CD4-positive, alpha-beta T cell treated with Interleukin-21 for 1 hour (primary cell): ENCODE measurements at regions not wholly inside any gene's neighbourhood (a gene's known extent, or its start where the extent isn't known, plus 50 kb on each side); places are given as distances from the start of the nearest gene placed in this dataset.

ENCODE experiments used
- DNase-seq: peaks from one replicate; pipeline ENCODE4 v3.0.0-alpha.2; 2020

DNA sequence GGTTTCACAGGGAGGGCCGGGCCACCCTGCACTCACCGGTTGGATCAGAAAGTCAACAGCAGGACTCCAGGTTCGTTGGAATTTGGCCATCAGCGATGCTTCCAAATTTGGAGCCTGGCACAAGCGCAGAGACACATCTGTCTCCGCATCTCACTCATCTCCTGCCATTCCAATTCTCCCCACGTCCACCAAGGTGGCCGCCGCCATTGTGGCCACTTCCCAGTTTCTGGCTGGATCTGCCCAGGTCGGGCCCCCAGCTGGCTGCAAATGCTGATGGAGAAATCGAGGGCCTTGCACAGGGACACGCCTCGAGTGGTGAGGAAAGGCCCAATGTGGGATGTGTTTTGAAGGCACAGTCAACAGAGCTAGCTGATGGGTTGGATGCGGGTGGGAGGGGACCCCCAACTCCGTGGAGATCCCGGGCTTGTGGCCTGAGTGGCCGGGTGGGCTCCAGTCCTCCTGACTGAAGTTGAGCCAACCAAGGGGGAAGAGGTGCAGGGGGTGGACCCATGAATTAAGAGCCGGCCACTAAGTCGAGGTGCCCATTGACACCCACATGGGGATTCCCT, 102.7 kb downstream of the CRYAA start:
- no peak for DNase-seq

DNA sequence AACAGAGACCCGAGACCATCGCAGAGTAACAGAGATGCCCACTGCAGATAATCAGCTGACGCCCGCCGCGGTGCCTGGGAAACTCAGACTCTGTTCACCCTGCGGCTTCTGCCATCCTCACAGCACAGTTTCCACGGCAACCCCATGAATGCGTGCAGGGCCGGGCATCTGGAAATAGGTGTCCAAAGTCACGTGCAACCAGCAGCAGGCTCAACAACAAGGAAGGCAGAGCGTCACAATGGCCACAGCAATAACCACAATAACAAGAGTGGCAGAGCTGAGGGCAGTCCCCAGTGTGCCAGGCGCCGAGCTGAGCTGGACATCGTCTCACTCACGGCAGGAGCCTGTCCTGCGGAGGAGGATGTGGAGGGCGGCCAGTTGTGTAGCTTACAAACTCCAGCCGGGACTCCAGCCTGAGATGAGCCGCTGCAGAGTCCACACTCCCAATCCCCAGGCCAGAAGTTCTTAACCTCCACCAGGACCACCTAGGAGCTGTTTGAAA, 102.0 kb downstream of the CRYAA start:
- no peak for DNase-seq

DNA sequence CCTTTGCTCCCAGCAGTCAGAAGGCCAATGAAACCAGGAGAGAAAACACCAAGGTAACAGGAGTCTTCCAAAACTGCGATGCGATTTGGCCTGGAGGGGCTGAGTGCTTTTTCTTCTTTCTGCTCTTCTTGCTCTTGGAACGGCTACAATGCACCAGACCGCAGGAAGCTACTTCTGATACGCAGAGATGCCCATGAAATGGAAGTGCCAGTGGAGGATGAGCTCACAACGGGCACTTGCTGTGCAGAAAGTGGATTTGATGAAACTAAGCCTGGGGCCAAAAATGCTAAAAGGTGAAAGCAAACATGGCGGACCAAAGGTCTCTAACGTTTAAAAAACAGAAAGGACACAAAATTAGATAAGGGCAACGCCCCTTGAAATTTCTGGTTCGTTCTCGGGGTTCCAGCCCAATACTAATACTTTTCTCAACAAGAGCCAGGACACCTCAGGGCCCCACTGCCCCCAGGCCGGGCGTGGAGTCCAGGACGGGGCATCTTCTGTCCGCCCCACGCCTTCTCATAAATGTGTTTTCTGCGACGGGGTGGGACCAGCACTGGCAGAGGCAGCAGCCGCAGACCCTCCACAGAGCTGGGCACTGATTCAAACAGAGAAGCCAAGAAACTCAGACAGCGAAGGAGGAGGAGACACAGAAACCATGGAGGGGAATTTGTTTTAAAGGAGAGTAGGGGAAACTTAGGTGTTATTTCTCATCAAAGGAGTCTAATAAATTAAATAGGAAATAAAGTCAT, 101.3 kb downstream of the CRYAA start:
- DNase-seq: no peak

DNA sequence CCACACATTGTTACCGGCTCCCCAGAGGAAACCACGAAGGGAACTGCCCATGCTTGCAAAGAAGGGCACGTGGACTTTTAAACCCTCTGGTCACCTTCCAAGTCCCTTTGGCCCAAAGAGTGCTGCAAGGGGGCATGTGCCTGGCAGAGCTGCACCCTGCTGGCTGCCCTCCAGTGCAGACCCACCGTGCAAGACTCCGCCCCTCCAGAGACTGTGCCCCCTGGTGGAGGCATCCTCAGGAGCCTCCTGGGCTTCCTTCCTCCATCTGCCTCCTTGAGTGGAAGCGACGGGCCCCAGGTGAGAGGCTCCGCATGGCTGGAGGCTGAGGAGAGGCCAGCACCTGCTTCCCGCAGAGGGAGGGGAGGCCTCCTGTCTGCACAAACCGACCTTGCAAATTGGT, 100.6 kb downstream of the CRYAA start:
- DNase-seq: peak; percentile 49

DNA sequence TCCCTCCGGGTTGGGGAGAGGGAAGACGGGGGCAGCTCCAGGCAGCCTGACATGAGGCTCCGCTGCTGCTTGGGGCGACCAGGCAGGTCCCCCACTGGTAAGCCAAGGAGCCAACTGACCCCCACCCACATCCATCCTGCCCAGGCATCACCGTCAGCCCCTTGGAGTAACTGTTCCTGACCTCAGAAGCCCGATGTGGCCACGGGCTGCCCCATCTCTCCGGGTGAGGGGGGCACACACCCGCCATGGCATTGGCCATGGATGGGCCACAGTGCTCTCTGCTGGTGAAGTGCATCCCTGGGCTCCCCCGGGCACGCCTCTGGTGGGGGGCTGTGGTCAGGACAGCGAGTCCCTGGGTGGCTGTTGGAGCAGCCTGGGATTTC, 100.0 kb downstream of the CRYAA start:
- no peak for DNase-seq

DNA sequence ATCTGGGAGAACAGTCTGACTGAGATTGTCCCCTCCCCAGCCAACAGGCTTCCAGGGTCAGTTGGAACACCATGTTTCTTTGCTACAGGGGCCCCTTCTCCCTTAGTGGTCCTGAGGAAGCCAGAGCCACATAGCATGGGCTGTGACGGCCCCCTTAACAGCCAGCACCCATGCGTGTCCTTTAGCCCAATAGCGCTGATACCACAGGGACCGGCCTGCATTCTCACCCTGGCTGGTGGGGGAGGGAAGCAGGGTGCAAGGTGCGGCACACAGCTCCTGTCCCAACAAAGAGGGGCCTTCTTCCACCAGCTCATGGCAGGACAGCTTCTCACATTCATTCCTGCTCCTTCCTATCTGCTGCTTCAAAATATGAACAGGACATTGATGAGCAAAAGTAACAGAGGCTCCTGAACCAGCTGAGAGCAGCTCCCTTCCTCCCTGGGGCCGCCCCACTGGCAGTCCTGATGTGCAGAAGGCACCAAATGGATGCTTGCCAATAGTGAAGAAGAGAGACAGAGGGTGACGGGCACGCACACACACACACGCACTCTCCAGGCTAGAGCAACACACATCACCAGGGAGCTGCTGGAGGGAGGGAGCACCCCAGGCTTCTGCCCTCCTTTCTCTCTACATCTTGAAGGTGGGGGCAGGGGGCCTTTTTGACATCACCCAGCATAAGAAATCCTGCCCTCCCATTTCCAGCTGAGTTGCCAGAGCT, 99.4 kb downstream of the CRYAA start:
- DNase-seq: no peak

DNA sequence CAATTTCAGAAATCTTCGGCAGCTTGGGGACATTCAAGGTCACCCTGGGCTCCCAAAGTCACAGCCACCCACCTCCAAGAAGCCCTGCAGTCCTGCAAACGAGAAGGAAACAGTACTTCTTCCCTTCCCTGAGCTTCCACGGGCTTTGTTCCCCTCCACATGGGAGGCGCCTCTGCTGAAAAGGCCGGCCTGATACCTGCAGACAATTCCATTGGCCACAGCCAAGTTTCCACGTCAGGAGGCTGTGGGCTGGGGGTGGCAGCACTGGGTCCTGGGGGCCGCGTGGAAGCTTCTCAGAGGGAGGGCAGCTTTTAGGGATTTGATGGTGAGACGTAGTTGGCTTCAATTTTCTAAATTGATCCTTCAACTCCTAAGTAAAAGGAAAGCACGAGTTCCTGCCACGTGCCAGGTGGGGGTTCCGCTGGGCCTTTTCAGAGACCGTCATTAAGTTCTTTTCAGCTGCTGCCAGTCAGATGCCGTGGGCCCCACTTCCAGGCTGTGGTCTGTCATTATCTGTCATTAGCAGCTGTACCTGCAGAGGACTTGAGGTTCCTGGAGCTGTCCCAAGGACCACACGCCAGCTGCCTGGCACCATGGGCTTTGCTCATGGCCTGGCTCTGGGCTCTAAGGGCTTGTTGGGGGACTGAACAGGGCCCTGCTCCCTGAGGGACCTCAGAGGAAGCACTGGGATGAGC, 98.7 kb downstream of the CRYAA start:
- no peak for DNase-seq

DNA sequence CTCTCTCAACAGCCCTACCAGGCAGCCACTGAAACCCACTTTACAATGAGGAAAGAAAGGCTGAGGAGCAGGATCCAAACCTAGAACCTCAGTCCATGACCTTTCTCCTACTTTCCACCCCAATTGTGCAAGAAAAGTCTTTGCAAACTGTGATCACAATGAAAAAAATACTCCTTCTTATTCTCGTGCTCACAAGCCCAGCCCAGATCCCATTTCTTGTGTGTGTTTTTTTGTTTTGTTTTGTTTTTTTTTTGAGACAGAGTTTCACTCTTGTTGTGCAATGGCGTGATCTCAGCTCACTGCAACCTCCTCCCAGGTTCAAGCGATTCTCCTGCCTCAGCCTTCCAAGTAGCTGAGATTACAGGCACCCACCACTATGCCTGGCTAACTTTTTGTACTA, 97.7 kb downstream of the CRYAA start:
- no peak for DNase-seq

DNA sequence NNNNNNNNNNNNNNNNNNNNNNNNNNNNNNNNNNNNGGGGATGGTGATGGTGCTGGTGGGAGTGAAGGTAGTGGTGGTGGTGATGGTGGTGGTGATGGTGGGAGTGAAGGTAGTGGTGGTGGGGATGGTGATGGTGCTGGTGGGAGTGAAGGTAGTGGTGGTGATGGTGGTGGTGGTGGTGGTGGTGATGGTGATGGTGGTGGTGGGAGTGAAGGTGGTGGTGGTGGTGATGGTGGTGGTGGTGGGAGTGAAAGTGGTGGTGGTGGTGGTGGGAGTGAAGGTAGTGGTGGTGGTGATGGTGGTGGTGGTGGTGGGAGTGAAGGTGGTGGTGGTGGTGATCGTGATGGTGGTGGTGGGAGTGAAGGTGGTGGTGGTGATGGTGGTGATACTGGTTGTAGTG, 93.6 kb downstream of the CRYAA start:
- no peak for DNase-seq
